ENCODE measurements at regions not wholly inside any gene's neighbourhood (a gene's known extent, or its start where the extent isn't known, plus 50 kb on each side); places are given as distances from the start of the nearest gene placed in this dataset.

DNA sequence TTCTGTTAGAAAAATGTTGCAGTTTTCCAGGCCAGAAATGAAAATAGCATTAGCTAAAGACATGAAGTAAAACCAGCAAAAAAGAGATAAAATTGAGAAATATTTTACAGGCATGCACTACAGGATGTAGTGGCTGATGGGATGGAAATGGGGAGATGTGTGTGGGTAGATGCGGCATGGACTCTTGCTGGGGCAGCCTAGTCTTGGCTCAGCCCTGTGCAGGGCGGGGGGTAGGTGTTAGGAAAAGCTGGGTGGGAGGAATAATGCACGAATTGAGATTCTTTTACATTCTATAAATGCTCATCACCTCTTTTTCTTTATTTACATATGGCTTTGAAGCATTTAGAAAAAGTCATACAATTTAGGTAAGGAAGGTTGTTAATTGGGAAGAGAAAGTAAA lies 334.2 kb downstream of the NUP35 start:
- H3K9me2 ChIP-seq (ENCODE audit: insufficient read depth): no peaks in the 10 kb centered on the region
- RAD21 ChIA-PET (ENCODE audit: low non-redundant PET in 1 of 2, low total read pairs in 2 of 2, uncharacterized antibody in 2 of 2, unreplicated experiment in 2 of 2): no interaction called here
- intact Hi-C loops (cut with micrococcal nuclease): no loop called here
- no peak overlapping the region for H3K4me3 ChIP-seq (replicated peaks in 1 of 2; ENCODE audit: low read depth in 1 of 2, low read length in 2 of 2)
- H4K20me1 ChIP-seq (ENCODE audit: insufficient read depth): no peaks in the 10 kb centered on the region
- ATAC-seq: no peak
- no peaks in the 10 kb centered on the region for H3K27me3 ChIP-seq (ENCODE audit: insufficient read depth, low read length)
- no peak overlapping the region for H3K27ac ChIP-seq (ENCODE audit: low read depth, low read length)
- no peaks in the 10 kb centered on the region for H3K79me2 ChIP-seq (ENCODE audit: insufficient read depth, low read length)
- no TSS peak for BruUV-seq (replicated peaks)
- no peak for DNase-seq (ENCODE audit: low read depth, low spot score)
- POLR2A ChIA-PET: no interaction called here
- H3K36me3 ChIP-seq (ENCODE audit: control insufficient read depth in 1 of 2, insufficient read depth in 2 of 2, low read length in 2 of 2): no peaks in the 10 kb centered on the region
- no peaks in the 10 kb centered on the region for H3K9me3 ChIP-seq (ENCODE audit: control insufficient read depth in 1 of 2, insufficient read depth in 1 of 2, low read depth in 1 of 2, low read length in 2 of 2)
- no peak overlapping the region for H3K9ac ChIP-seq (ENCODE audit: low read length)
- no peak overlapping the region for H2AFZ ChIP-seq (ENCODE audit: low read depth, low read length, poor library complexity, severe bottlenecking)
- no peaks in the 10 kb centered on the region for H3K4me1 ChIP-seq (ENCODE audit: control insufficient read depth in 1 of 2, insufficient read depth in 2 of 2, low read length in 2 of 2)
- CTCF ChIA-PET: no interaction called here
- TF ChIP-seq CEBPB (IDR thresholded peaks at IDR 0.05; ENCODE audit: low read depth): no peak
- TF ChIP-seq, protein P1, sequence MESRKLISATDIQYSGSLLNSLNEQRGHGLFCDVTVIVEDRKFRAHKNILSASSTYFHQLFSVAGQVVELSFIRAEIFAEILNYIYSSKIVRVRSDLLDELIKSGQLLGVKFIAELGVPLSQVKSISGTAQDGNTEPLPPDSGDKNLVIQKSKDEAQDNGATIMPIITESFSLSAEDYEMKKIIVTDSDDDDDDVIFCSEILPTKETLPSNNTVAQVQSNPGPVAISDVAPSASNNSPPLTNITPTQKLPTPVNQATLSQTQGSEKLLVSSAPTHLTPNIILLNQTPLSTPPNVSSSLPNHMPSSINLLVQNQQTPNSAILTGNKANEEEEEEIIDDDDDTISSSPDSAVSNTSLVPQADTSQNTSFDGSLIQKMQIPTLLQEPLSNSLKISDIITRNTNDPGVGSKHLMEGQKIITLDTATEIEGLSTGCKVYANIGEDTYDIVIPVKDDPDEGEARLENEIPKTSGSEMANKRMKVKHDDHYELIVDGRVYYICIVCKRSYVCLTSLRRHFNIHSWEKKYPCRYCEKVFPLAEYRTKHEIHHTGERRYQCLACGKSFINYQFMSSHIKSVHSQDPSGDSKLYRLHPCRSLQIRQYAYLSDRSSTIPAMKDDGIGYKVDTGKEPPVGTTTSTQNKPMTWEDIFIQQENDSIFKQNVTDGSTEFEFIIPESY (IDR thresholded peaks at IDR 0.05; ENCODE audit: extremely low read depth, insufficient replicate concordance, low read length): no peak
- no peak for TF ChIP-seq ATF3 (IDR thresholded peaks at IDR 0.05)
- TF ChIP-seq JUND (IDR thresholded peaks at IDR 0.05): no peak
- TF ChIP-seq EGR1 (IDR thresholded peaks at IDR 0.05; ENCODE audit: low read depth): no peak
- TF ChIP-seq FOSL1 (IDR thresholded peaks at IDR 0.05; ENCODE audit: low read depth): no peak
- no peak for TF ChIP-seq RAD21 (IDR thresholded peaks at IDR 0.05; ENCODE audit: low read depth)
- TF ChIP-seq, protein P2, sequence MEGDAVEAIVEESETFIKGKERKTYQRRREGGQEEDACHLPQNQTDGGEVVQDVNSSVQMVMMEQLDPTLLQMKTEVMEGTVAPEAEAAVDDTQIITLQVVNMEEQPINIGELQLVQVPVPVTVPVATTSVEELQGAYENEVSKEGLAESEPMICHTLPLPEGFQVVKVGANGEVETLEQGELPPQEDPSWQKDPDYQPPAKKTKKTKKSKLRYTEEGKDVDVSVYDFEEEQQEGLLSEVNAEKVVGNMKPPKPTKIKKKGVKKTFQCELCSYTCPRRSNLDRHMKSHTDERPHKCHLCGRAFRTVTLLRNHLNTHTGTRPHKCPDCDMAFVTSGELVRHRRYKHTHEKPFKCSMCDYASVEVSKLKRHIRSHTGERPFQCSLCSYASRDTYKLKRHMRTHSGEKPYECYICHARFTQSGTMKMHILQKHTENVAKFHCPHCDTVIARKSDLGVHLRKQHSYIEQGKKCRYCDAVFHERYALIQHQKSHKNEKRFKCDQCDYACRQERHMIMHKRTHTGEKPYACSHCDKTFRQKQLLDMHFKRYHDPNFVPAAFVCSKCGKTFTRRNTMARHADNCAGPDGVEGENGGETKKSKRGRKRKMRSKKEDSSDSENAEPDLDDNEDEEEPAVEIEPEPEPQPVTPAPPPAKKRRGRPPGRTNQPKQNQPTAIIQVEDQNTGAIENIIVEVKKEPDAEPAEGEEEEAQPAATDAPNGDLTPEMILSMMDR (IDR thresholded peaks at IDR 0.05 in 2 of 3, conservative IDR thresholded peaks at IDR 0.05 in 1 of 3; ENCODE audit: borderline replicate concordance in 1 of 3, insufficient read depth in 1 of 3, low read depth in 2 of 3, low read length in 2 of 3): no peak
- TF ChIP-seq ZFX (IDR thresholded peaks at IDR 0.05): no peak
- TF ChIP-seq ELF1 (IDR thresholded peaks at IDR 0.05; ENCODE audit: borderline replicate concordance, low read depth): no peak
- no peak for TF ChIP-seq EZH2phosphoT487 (IDR thresholded peaks at IDR 0.05; ENCODE audit: borderline replicate concordance)
- no peak for TF ChIP-seq ZNF274 (IDR thresholded peaks at IDR 0.05; ENCODE audit: low read depth, low read length)
- no peak overlapping the region for H3K4me2 ChIP-seq (ENCODE audit: low read length)
